ENCODE measurements at regions not wholly inside any gene's neighbourhood (a gene's known extent, or its start where the extent isn't known, plus 50 kb on each side); places are given as distances from the start of the nearest gene placed in this dataset.

DNA sequence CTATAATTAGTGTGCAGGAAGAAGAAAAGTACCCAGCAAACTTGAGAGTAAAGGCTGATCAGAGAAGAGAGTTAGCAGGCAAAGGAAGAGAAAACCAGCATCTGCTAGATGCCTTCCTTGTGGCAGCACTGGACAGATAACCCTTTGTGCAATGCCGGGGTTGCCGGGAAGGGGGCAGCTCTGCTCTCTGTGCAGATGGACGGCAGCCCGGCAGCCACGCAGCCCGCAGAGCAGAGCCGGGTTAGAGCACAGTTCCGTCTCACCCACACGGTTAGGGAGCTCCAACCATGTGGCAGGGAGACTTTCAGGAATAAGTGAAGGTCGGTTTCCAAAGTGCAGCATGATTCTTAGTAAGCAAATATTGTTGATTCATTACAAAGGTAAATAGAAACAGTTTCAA lies 80.0 kb upstream of the RPS6KA2 start:
- TF ChIP-seq EZH2 (IDR thresholded peaks at IDR 0.05) (no peak), POLR2AphosphoS5 (IDR thresholded peaks at IDR 0.05; ENCODE audit: borderline replicate concordance, low read depth, low read length) (no peak)
